Panc1 (cell line): ENCODE measurements at regions not wholly inside any gene's neighbourhood (a gene's known extent, or its start where the extent isn't known, plus 50 kb on each side); places are given as distances from the start of the nearest gene placed in this dataset.

Experiments used
- POLR2AphosphoS5 ChIP-seq: IDR thresholded peaks from 2 replicates; pipeline ENCODE4 v1.6.1; 2012; ENCODE audit warnings: mild to moderate bottlenecking, low read depth, low read length, moderate library complexity
- SIN3A ChIP-seq: IDR thresholded peaks from 2 replicates; pipeline ENCODE4 v1.6.1; 2012; ENCODE audit warnings: low read depth, mild to moderate bottlenecking, low read length, moderate library complexity, borderline replicate concordance; ENCODE audit not compliant: insufficient read depth

- TF ChIP-seq SIN3A (no peak), POLR2AphosphoS5 (no peak)
Measured at GRCh38 chr4:126821152-126821551, 811.6 kb upstream of the INTU start.
